Type B pancreatic cell (in vitro differentiated cells): ENCODE measurements at regions not wholly inside any gene's neighbourhood (a gene's known extent, or its start where the extent isn't known, plus 50 kb on each side); places are given as distances from the start of the nearest gene placed in this dataset.

Source experiments
- DNase-seq: peaks from one replicate; pipeline ENCODE4 v3.0.0; 2021; ENCODE audit warnings: mixed read lengths; ENCODE audit not compliant: unreplicated experiment; ENCODE audit errors: extremely low spot score
- H3K27ac Mint-ChIP-seq: 2 replicates; pipeline ENCODE4 v1.8.0; 2021; ENCODE audit warnings: mild to moderate bottlenecking, mixed read lengths
- H3K27me3 Mint-ChIP-seq: 2 replicates; pipeline ENCODE4 v1.8.0; 2021; ENCODE audit warnings: mixed read lengths
- H3K36me3 Mint-ChIP-seq: 2 replicates; pipeline ENCODE4 v1.8.0; 2021; ENCODE audit warnings: mixed read lengths
- H3K4me1 Mint-ChIP-seq: one replicate; pipeline ENCODE4 v1.8.0; 2021; ENCODE audit warnings: mixed read lengths; ENCODE audit not compliant: unreplicated experiment
- H3K4me3 Mint-ChIP-seq: 2 replicates; pipeline ENCODE4 v1.8.0; 2021; ENCODE audit warnings: mild to moderate bottlenecking, mixed read lengths
- H3K9me3 Mint-ChIP-seq: 2 replicates; pipeline ENCODE4 v1.8.0; 2021; ENCODE audit warnings: mixed read lengths
- TF ChIP-seq, protein P1 (sequence below): fragments of 200-600 bp; sonication (generic); conservative IDR thresholded peaks from 2 replicates; pipeline ENCODE4 v1.5.0; 2021; ENCODE audit warnings: antibody characterized with exemption, mild to moderate bottlenecking

DNA sequence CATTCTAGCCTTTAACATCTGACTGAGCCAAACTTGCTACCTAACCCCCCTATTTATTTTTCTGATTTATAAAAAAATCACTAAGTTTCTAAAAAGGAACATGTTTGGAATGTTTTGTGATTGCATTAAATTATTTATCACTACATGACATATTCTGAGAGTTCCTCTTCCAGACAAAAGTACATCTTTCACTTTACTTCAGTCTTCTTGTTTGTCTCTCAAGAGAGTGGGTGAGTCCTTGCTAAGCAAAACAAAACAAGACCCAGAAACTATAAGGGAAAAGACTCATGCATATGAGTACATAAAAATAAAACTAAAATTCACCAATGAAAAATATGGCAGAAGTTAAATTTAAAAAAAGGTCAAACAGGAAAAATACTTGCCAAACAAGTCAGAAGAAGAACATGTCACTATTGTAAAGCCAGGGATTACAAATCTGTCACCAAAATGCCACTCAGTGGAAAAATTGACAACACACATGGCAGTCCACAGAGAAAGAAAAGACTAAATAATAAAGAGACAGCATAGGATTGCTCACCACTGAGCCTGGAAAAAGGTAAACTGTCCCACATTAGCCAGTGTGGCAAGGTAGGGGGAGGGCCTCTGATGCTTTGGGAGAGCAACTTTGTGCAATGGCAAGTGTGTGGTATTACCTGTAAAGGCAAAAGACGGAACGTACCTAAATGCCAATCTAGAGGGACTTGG, 166.7 kb upstream of the ZNF32 start:
- Mint-ChIP-seq H3K27me3 (no peaks in the 10 kb centered on the region), H3K4me3 (no peak overlapping the region), H3K27ac (no peak overlapping the region), H3K4me1 (peaks cover 28% of the 10 kb centered on the region), H3K36me3 (no peaks in the 10 kb centered on the region), H3K9me3 (no peaks in the 10 kb centered on the region)
- TF ChIP-seq, protein P1, sequence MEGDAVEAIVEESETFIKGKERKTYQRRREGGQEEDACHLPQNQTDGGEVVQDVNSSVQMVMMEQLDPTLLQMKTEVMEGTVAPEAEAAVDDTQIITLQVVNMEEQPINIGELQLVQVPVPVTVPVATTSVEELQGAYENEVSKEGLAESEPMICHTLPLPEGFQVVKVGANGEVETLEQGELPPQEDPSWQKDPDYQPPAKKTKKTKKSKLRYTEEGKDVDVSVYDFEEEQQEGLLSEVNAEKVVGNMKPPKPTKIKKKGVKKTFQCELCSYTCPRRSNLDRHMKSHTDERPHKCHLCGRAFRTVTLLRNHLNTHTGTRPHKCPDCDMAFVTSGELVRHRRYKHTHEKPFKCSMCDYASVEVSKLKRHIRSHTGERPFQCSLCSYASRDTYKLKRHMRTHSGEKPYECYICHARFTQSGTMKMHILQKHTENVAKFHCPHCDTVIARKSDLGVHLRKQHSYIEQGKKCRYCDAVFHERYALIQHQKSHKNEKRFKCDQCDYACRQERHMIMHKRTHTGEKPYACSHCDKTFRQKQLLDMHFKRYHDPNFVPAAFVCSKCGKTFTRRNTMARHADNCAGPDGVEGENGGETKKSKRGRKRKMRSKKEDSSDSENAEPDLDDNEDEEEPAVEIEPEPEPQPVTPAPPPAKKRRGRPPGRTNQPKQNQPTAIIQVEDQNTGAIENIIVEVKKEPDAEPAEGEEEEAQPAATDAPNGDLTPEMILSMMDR = no peak
- no peak for DNase-seq

DNA sequence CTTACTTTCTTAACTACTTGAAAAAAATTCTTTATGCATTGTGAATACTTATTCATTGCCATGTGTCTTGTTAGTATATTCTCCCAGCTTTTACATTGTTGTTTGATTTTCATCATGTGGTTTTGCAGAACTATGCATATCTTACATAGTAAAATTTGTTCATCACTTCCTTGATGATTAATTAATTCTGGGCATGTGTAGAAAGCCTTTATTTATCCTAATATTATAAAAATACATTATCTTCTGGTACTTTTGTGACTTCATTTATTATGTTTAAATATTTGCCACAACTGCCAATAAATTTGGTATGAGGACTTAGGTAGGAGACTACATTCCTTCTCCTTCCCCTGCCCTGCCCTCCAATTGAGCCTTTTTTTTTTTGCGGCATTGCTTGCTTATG, 166.0 kb upstream of the ZNF32 start:
- TF ChIP-seq, protein P1 = no peak
- no peak for DNase-seq
- Mint-ChIP-seq H3K27me3 (no peaks in the 10 kb centered on the region), H3K9me3 (no peaks in the 10 kb centered on the region), H3K4me3 (no peak overlapping the region), H3K4me1 (peaks cover 25% of the 10 kb centered on the region), H3K36me3 (no peaks in the 10 kb centered on the region), H3K27ac (no peak overlapping the region)

DNA sequence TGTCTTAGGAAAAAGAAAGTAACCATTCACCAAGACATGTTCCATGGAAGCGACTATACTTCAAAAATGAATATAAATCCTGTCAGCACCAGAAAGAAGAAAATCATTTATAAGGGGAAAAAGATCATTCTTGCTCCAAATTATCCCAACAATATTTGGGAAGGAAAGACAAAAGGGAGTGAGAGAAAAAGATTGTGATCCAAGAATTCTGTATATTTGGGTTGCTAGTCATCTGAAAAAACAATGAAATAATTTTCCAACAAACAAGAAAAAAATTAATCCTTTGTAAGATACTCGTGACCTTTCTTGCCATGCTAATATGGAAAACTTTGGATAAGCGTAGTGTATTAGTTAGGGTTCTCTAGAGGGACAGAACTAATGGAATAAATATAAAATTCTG, 163.2 kb upstream of the ZNF32 start:
- no peaks in the 10 kb centered on the region for H3K36me3 Mint-ChIP-seq
- TF ChIP-seq, protein P1 = no peak
- no peaks in the 10 kb centered on the region for H3K9me3 Mint-ChIP-seq
- H3K27ac Mint-ChIP-seq = no peak overlapping the region
- peaks cover 36% of the 10 kb centered on the region for H3K4me1 Mint-ChIP-seq
- no peaks in the 10 kb centered on the region for H3K27me3 Mint-ChIP-seq
- no peak for DNase-seq
- no peak overlapping the region for H3K4me3 Mint-ChIP-seq

DNA sequence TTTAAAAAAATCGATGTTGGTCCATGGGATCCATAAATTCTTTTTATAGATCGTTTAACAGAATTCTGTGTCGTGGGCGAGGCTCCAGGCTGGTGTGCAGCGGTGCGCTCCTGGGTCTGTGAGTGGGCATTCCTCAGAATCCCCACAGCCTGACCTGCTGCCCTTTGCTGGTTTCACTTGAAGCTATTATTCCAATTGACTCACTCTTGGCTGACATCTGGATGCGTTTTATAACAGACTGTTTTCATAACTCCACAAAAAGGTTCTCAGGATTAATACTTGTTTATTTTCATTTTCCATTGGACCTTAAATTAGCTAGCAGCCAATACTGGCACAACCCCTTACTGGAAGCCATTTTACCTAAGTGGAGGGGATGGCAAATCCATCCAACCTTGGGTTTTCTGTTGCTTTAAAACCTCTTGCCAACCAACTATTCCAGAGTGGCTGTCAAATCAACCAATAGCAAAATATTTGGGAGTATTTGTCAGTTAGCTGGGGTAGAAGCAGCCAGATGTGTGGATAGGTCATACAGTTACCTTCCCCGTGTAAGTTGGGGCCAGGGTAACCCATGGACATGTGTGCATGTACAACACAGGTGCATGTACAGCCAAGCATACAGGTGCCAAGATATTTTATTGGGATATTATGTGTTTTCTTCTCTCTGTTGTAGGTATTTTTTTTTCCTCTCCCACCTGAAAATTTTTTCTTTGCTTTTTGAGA, 160.7 kb upstream of the ZNF32 start:
- Mint-ChIP-seq H3K4me1 (peaks cover 35% of the 10 kb centered on the region), H3K36me3 (no peaks in the 10 kb centered on the region), H3K27me3 (peaks cover 3% of the 10 kb centered on the region), H3K4me3 (no peak overlapping the region), H3K27ac (no peak overlapping the region), H3K9me3 (no peaks in the 10 kb centered on the region)
- no peak for DNase-seq
- TF ChIP-seq, protein P1 = no peak

DNA sequence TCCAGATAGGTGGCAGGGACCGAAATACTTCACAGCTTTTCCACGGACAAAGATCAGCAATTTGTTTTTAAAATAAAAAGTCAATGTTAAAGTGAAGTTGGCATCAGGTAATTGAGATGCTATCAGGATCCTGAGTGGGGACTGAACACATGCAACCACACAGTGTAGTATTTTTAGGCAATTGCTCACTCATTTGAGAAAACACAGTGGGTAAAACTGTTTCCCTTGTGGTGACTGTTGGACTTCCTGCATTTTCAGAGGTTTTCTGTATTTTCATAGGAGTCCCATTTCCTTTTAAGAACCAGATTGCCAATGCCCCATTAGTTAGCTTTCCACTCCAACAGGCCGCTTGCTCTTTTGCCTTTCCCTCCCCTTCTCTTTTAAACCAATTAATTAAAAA, 159.5 kb upstream of the ZNF32 start:
- Mint-ChIP-seq H3K4me1 (peaks cover 35% of the 10 kb centered on the region), H3K4me3 (no peak overlapping the region), H3K27ac (no peak overlapping the region), H3K9me3 (no peaks in the 10 kb centered on the region), H3K36me3 (no peaks in the 10 kb centered on the region), H3K27me3 (peaks cover 3% of the 10 kb centered on the region)
- no peak for DNase-seq
- TF ChIP-seq, protein P1 = no peak
